VCaP (cell line): ENCODE measurements at regions not wholly inside any gene's neighbourhood (a gene's known extent, or its start where the extent isn't known, plus 50 kb on each side); places are given as distances from the start of the nearest gene placed in this dataset.

Source experiments
- H3K27ac ChIP-seq: fragments of 450-650 bp; 2 replicates; pipeline ENCODE4 v1.5.1; 2017
- TF ChIP-seq, protein P1 (sequence below): fragments of 450-650 bp; conservative IDR thresholded peaks from 2 replicates; pipeline ENCODE4 v1.5.1; 2017; ENCODE audit warnings: mild to moderate bottlenecking, moderate library complexity

DNA sequence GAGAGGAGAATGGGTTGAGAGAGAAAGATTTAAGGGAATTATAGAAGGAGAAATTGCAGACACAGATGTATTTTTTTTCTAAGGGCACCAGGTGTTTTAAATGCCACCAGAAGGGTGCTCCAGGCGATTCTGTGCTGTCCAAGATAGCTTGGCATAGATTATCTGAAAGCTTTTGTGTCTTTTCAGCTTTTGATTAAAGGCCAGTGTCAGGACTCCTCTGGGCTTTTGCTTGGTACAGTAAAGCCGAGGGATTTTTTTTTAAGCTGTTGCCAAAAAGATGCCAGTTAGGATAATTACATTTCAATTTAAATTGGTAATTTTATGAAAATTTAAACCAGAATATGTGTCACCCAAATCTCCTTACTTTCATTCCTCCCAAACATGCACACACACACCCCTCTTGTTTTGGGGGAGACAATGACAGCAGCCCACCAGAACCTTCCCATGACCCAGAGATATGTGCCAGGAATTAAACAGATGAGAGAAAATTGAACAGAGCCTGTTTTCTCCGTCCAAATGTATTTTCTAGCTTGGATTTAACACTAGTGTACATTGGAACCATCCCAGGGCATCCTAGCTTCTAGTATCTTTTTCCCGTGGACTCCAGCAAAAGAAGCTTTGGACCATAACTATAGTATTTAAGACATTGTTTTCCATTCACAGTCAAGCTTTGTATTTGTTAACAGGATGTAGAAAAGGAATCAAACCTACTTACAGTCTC, 670.7 kb upstream of the CXADR start:
- no peak overlapping the region for H3K27ac ChIP-seq
- TF ChIP-seq, protein P1, sequence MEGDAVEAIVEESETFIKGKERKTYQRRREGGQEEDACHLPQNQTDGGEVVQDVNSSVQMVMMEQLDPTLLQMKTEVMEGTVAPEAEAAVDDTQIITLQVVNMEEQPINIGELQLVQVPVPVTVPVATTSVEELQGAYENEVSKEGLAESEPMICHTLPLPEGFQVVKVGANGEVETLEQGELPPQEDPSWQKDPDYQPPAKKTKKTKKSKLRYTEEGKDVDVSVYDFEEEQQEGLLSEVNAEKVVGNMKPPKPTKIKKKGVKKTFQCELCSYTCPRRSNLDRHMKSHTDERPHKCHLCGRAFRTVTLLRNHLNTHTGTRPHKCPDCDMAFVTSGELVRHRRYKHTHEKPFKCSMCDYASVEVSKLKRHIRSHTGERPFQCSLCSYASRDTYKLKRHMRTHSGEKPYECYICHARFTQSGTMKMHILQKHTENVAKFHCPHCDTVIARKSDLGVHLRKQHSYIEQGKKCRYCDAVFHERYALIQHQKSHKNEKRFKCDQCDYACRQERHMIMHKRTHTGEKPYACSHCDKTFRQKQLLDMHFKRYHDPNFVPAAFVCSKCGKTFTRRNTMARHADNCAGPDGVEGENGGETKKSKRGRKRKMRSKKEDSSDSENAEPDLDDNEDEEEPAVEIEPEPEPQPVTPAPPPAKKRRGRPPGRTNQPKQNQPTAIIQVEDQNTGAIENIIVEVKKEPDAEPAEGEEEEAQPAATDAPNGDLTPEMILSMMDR: no peak; the same call in 1 of the 2 replicates

DNA sequence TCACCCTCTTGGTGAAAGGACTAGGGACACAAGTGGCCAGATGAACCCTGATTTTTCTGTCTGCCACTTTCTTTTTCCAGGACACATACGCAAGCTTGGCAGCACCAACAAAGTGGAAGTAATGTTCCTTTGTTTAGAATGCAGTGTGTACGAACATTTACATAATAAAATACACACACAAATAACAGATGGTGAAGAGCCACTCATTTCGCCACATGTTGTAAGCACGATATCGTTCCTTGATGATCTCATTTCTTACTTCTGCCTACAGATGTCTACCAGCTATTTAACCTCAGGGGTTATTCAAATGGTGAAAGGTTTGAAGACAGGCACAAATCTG, 670.2 kb upstream of the CXADR start:
- TF ChIP-seq, protein P1: no peak
- no peak overlapping the region for H3K27ac ChIP-seq

DNA sequence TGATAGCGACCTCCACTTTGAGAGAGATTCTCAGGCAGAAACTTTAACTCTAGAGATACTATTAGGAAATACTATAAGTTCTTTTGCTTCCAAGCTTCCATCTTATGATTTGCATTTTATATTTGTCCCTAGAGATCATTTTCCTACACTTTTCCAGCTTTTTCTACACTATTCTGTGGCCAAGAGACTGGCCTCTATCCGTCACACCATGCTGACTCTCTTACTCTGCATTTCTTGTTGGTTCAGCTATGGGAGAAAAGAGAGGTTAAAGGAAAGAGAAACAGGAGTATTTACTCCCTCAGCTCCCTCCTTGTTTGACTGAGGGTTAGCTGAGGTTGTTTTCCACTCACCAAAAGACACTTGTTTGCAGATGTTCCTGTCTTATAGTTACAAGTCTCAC, 665.6 kb upstream of the CXADR start:
- TF ChIP-seq, protein P1: no peak
- H3K27ac ChIP-seq: no peak overlapping the region

DNA sequence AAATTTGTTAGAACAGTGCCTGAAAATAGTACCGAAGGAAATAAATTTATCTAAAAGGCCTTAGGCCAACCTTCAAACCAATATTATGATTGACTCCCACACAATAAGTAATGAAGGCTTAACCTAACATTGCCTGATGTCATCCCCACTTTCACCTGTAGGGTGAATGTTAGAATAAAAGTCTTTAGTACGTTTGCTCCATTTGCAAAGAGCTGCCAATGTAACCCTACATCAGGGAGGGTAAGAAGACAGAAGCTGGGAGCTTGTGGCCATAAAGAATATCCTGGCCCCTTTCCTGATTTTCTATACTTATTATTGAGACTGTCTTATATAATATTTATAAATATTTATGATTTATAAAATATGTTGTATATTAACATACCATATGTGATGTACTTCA, 661.8 kb upstream of the CXADR start:
- H3K27ac ChIP-seq: no peak overlapping the region
- TF ChIP-seq, protein P1: no peak; the same call in 1 of the 2 replicates

DNA sequence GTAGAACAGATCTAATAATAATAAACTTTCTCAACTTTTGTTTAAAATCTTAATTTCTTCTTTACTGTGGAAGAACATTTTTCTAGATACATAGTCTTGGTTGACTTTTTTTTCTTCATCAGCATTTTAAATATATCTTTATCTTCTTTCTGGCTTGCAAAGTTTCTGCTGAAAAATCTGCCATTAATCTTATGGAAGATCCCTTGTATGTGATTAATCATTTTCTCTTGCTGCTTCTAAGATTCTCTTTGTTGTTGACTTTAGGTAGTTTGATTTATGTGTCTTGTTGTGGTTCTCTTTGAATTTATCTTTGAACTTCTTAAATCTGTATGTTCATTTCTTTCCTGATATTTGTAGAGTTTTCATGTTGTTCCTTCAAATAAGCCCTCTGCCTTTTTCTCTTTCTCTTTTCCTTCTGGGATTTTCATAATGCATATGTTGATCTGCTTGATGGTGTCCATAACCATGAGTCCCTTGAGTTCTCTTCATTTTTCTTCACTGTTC, 657.6 kb upstream of the CXADR start:
- no peak overlapping the region for H3K27ac ChIP-seq
- TF ChIP-seq, protein P1: no peak

DNA sequence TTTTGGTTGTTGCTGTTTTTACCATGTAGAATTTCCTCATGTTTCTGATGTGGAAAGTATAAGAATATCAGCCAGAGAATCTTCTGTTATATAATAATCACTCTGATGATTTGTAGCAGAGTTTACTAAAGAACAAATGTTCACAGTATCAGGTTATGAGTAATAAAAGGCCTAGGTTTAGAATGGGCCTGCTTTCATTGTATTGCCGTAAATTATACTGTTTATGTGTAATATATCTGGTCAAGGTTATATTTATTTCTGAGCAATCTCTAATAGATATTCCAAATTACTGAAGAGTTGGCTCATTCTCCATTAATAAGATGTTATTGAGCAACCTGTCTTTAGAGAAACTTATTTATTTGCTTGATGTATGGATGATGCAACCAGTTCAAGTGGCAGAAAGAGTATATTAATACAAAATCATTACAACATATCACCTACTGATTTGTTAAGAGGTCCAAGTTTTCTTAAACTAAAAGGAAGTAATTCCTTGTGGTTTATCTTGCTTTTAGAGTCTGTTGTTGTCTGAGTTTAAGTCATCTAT, 649.4 kb upstream of the CXADR start:
- TF ChIP-seq, protein P1: no peak
- H3K27ac ChIP-seq: no peak overlapping the region

DNA sequence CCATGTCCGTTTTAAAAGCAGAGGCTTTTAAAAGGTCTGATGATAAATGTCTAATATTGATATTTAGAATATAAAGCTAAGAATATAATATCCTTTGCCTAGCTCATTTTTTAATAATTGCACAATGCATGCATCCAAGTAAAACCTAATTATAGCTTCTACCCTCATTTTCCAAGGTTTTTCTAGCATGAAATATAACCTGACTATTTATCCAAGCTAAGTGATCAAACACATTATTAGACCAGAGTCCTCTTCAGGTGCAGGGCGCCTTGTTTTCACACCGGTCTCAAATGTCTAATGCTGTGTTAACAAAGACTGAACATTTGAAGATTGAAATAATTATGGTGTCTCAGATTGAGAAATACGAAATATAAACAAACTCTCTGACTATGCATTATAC, 648.9 kb upstream of the CXADR start:
- TF ChIP-seq, protein P1: no peak
- H3K27ac ChIP-seq: no peak overlapping the region
